WTC11 (cell line): ENCODE measurements at regions not wholly inside any gene's neighbourhood (a gene's known extent, or its start where the extent isn't known, plus 50 kb on each side); places are given as distances from the start of the nearest gene placed in this dataset.

Source experiments
- ATAC-seq: fragments of 200-7000 bp; cut with Tn5 transposase; 2 replicates; pipeline ENCODE4 v1.10.0; 2021; ENCODE audit warnings: mild to moderate bottlenecking, moderate library complexity
- CTCF ChIA-PET: fragments of 300-600 bp; sonication (Branson Sonifier 250); formaldehyde crosslinking; loops from one replicate; lab custom pipeline; 2021; ENCODE audit warnings: antibody characterized with exemption; lab: Charles Lee
- POLR2A ChIA-PET: fragments of 350-600 bp; sonication (Branson Sonifier 250); formaldehyde crosslinking; loops from one replicate; lab custom pipeline; 2021; ENCODE audit warnings: antibody characterized with exemption; lab: Charles Lee
- DNase-seq: peaks from one replicate; pipeline ENCODE4 v3.0.0; 2021; ENCODE audit warnings: low spot score
- H3K27ac Mint-ChIP-seq: 2 replicates; pipeline ENCODE4 v1.8.0; 2021; ENCODE audit warnings: mixed read lengths
- H3K27me3 Mint-ChIP-seq: 2 replicates; pipeline ENCODE4 v1.8.0; 2021; ENCODE audit warnings: low read depth, mild to moderate bottlenecking, moderate library complexity, mixed read lengths
- H3K36me3 Mint-ChIP-seq: 2 replicates; pipeline ENCODE4 v1.8.0; 2021; ENCODE audit warnings: mixed read lengths
- H3K4me1 Mint-ChIP-seq: 2 replicates; pipeline ENCODE4 v1.8.0; 2022; ENCODE audit warnings: mixed read lengths
- H3K4me3 Mint-ChIP-seq: 2 replicates; pipeline ENCODE4 v1.8.0; 2021; ENCODE audit warnings: mild to moderate bottlenecking, moderate library complexity, mixed read lengths
- H3K9me3 Mint-ChIP-seq: 2 replicates; pipeline ENCODE4 v1.8.0; 2021; ENCODE audit warnings: mixed read lengths
- AFF4 ChIP-seq: sonication (generic); formaldehyde crosslinking; IDR thresholded peaks from 2 replicates; pipeline ENCODE4 v1.8.1; 2023; ENCODE audit warnings: mild to moderate bottlenecking, missing genetic modification reagents, borderline replicate concordance
- ARID4B ChIP-seq: sonication (generic); formaldehyde crosslinking; IDR thresholded peaks from 2 replicates; pipeline ENCODE4 v1.8.0; 2023; ENCODE audit warnings: missing genetic modification reagents, mild to moderate bottlenecking, borderline replicate concordance
- ATF2 ChIP-seq: sonication (generic); formaldehyde crosslinking; IDR thresholded peaks from 2 replicates; pipeline ENCODE4 v1.8.1; 2022; ENCODE audit warnings: low read depth, missing genetic modification reagents, borderline replicate concordance
- CBFB ChIP-seq: sonication (generic); formaldehyde crosslinking; IDR thresholded peaks from 2 replicates; pipeline ENCODE4 v1.8.1; 2022; ENCODE audit warnings: mild to moderate bottlenecking, low read depth, missing genetic modification reagents
- CREB1 ChIP-seq: sonication (generic); formaldehyde crosslinking; IDR thresholded peaks from 2 replicates; pipeline ENCODE4 v1.8.0; 2023; ENCODE audit warnings: mild to moderate bottlenecking, missing genetic modification reagents
- CREM ChIP-seq: sonication (generic); formaldehyde crosslinking; IDR thresholded peaks from 2 replicates; pipeline ENCODE4 v1.8.1; 2022; ENCODE audit warnings: mild to moderate bottlenecking, missing genetic modification reagents, moderate library complexity
- FOXJ3 ChIP-seq: sonication (generic); formaldehyde crosslinking; IDR thresholded peaks from 2 replicates; pipeline ENCODE4 v1.9.0; 2021; ENCODE audit warnings: missing genetic modification reagents, mild to moderate bottlenecking, borderline replicate concordance
- HMGA2 ChIP-seq: fragments of 250-450 bp; sonication (Bioruptor Pico); IDR thresholded peaks from 2 replicates; pipeline ENCODE4 v1.4.0; 2021; ENCODE audit warnings: mild to moderate bottlenecking, moderate library complexity
- HMGXB4 ChIP-seq: sonication (generic); formaldehyde crosslinking; IDR thresholded peaks from 2 replicates; pipeline ENCODE4 v1.8.1; 2023; ENCODE audit warnings: mild to moderate bottlenecking, moderate library complexity, missing genetic modification reagents
- JUN ChIP-seq: sonication (generic); formaldehyde crosslinking; IDR thresholded peaks from 2 replicates; pipeline ENCODE4 v1.8.0; 2023; ENCODE audit warnings: mild to moderate bottlenecking, missing genetic modification reagents
- KAT7 ChIP-seq: sonication (generic); formaldehyde crosslinking; IDR thresholded peaks from 2 replicates; pipeline ENCODE4 v1.8.1; 2023; ENCODE audit warnings: missing genetic modification reagents, mild to moderate bottlenecking, borderline replicate concordance
- MXD4 ChIP-seq: fragments of 250-450 bp; sonication (Bioruptor Pico); IDR thresholded peaks from 2 replicates; pipeline ENCODE4 v1.8.0; 2021; ENCODE audit warnings: mild to moderate bottlenecking, moderate library complexity, borderline replicate concordance
- NFATC4 ChIP-seq: fragments of 250-450 bp; sonication (Bioruptor Pico); IDR thresholded peaks from 2 replicates; pipeline ENCODE4 v1.9.0; 2021; ENCODE audit warnings: mild to moderate bottlenecking
- NFE2L1 ChIP-seq: sonication (generic); formaldehyde crosslinking; IDR thresholded peaks from 2 replicates; pipeline ENCODE4 v1.8.1; 2023; ENCODE audit warnings: missing genetic modification reagents
- RORB ChIP-seq: fragments of 250-450 bp; sonication (Bioruptor Pico); IDR thresholded peaks from 2 replicates; pipeline ENCODE4 v1.9.0; 2021; ENCODE audit warnings: mild to moderate bottlenecking
- SOX15 ChIP-seq: fragments of 250-450 bp; sonication (Bioruptor Pico); IDR thresholded peaks from 2 replicates; pipeline ENCODE4 v1.9.0; 2021; ENCODE audit warnings: mild to moderate bottlenecking
- USF1 ChIP-seq: sonication (generic); formaldehyde crosslinking; IDR thresholded peaks from 2 replicates; pipeline ENCODE4 v1.8.0; 2022; ENCODE audit warnings: mild to moderate bottlenecking, missing genetic modification reagents
- ZMAT4 ChIP-seq: fragments of 250-450 bp; sonication (Bioruptor Pico); IDR thresholded peaks from 2 replicates; pipeline ENCODE4 v1.9.0; 2021; ENCODE audit warnings: mild to moderate bottlenecking
- ZNF263 ChIP-seq: sonication (generic); formaldehyde crosslinking; IDR thresholded peaks from 2 replicates; pipeline ENCODE4 v1.8.1; 2022; ENCODE audit warnings: low read depth, mild to moderate bottlenecking, moderate library complexity, missing genetic modification reagents
- ZNF396 ChIP-seq: fragments of 250-450 bp; sonication (Bioruptor Pico); IDR thresholded peaks from 2 replicates; pipeline ENCODE4 v1.8.0; 2021; ENCODE audit warnings: mild to moderate bottlenecking, moderate library complexity, borderline replicate concordance
- ZNF425 ChIP-seq: fragments of 250-450 bp; sonication (Bioruptor Pico); conservative IDR thresholded peaks from 2 replicates; pipeline ENCODE4 v1.9.0; 2021; ENCODE audit warnings: mild to moderate bottlenecking

- no peak overlapping the region for H3K27ac Mint-ChIP-seq
- CTCF ChIA-PET, result no interaction called here
- no peaks in the 10 kb centered on the region for H3K36me3 Mint-ChIP-seq
- ATAC-seq, result no peak
- POLR2A ChIA-PET, result no interaction called here
- no peak overlapping the region for H3K4me3 Mint-ChIP-seq
- no peak for DNase-seq
- TF ChIP-seq MXD4 (CRISPR knock-in tag), result no peak
- TF ChIP-seq CREM (CRISPR knock-in tag), result no peak
- no peak for TF ChIP-seq NFE2L1 (CRISPR knock-in tag)
- TF ChIP-seq ZMAT4, result no peak
- no peak for TF ChIP-seq ZNF263 (CRISPR knock-in tag)
- TF ChIP-seq ARID4B (CRISPR knock-in tag), result no peak
- no peak for TF ChIP-seq AFF4 (CRISPR knock-in tag)
- no peak for TF ChIP-seq ATF2
- no peak for TF ChIP-seq USF1 (CRISPR knock-in tag)
- TF ChIP-seq HMGXB4 (CRISPR knock-in tag), result no peak
- TF ChIP-seq JUN (CRISPR knock-in tag), result no peak
- no peaks in the 10 kb centered on the region for H3K9me3 Mint-ChIP-seq
- H3K27me3 Mint-ChIP-seq, result no peaks in the 10 kb centered on the region
- H3K4me1 Mint-ChIP-seq, result peaks cover 4% of the 10 kb centered on the region; the same call in 1 of the 2 replicates
Measured at GRCh38 chr6:105880030-105880492, 206.1 kb upstream of the PRDM1 start.

- Mint-ChIP-seq H3K4me3 (no peak overlapping the region), H3K27ac (no peak overlapping the region), H3K4me1 (peaks cover 4% of the 10 kb centered on the region; the same call in 1 of the 2 replicates), H3K27me3 (no peaks in the 10 kb centered on the region), H3K9me3 (no peaks in the 10 kb centered on the region), H3K36me3 (no peaks in the 10 kb centered on the region)
- ATAC-seq (no peak), DNase-seq (no peak)
- POLR2A ChIA-PET, result no interaction called here
- CTCF ChIA-PET, result no interaction called here
- TF ChIP-seq RORB (CRISPR knock-in tag), result no peak
- TF ChIP-seq NFATC4 (CRISPR knock-in tag), result no peak
- no peak for TF ChIP-seq ZNF263 (CRISPR knock-in tag)
- TF ChIP-seq KAT7 (CRISPR knock-in tag), result no peak
- TF ChIP-seq SOX15 (CRISPR knock-in tag), result no peak
- TF ChIP-seq HMGA2 (CRISPR knock-in tag), result no peak
- TF ChIP-seq ZNF425 (CRISPR knock-in tag), result no peak
- no peak for TF ChIP-seq CBFB (CRISPR knock-in tag)
- TF ChIP-seq ZNF396 (CRISPR knock-in tag), result no peak
- TF ChIP-seq NFE2L1 (CRISPR knock-in tag), result no peak
- no peak for TF ChIP-seq CREB1 (CRISPR knock-in tag)
- no peak for TF ChIP-seq JUN (CRISPR knock-in tag)
- TF ChIP-seq FOXJ3 (CRISPR knock-in tag), result no peak
Measured at GRCh38 chr6:105879146-105879545, 207.0 kb upstream of the PRDM1 start.
